ENCODE measurements at regions not wholly inside any gene's neighbourhood (a gene's known extent, or its start where the extent isn't known, plus 50 kb on each side); places are given as distances from the start of the nearest gene placed in this dataset.

DNA sequence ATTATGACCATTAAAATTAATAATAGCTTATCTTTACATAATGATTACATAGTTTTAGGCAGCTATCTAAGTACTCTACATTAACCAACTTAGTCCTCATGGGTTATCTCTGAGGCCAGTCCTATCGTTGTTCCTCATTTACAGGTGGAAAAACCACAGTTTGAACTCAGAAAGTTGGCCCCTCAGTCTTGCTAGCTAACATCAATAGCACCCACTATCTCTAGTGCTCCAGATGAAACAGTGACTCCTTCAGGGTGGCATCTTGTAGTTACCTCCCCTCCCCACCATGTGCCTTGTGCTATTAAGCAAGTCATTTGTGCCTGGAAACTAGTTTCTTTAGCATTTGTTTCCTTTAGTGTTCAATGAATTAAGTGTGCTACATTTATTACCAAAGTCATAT, 1086.7 kb downstream of the EFNB2 start:
- H3K4me1 Mint-ChIP-seq = no peaks in the 10 kb centered on the region
- no peak overlapping the region for H3K4me3 Mint-ChIP-seq
- H3K27me3 Mint-ChIP-seq = no peaks in the 10 kb centered on the region
- ATAC-seq (replicated peaks; ENCODE audit: extremely low read depth, poor library complexity, severe bottlenecking) = no peak
- H3K36me3 Mint-ChIP-seq (ENCODE audit: insufficient read depth) = peaks cover 2% of the 10 kb centered on the region
- H3K27ac Mint-ChIP-seq (ENCODE audit: low read depth) = no peak overlapping the region
- H3K9me3 Mint-ChIP-seq = peaks cover 8% of the 10 kb centered on the region
- DNase-seq (ENCODE audit: low spot score in 2 of 2) = no peak

DNA sequence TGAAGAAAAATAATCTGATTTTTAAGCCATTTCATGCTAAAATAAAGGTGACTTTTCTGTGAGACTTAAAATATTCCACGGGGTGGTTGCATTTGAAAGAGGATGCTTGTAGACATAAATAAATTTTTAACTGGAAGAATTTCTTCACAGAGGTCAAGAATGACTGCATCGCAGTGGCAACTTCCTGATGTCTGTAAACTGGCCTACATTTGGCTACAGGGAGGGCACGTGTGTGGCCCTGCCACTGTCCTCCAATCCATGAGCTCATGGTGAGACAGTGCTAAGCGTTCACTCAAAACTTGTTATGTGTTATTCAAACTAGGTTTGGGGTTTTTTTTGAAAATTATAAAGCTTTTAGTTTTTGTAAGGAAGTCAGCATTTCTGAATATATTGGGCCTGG, 1089.3 kb downstream of the EFNB2 start:
- ATAC-seq (replicated peaks; ENCODE audit: extremely low read depth, poor library complexity, severe bottlenecking) (no peak), DNase-seq (ENCODE audit: low spot score in 2 of 2) (no peak)
- Mint-ChIP-seq H3K4me3 (no peak overlapping the region), H3K9me3 (no peaks in the 10 kb centered on the region), H3K36me3 (ENCODE audit: insufficient read depth) (peaks cover 2% of the 10 kb centered on the region), H3K27me3 (no peaks in the 10 kb centered on the region), H3K27ac (ENCODE audit: low read depth) (no peak overlapping the region), H3K4me1 (no peaks in the 10 kb centered on the region)

DNA sequence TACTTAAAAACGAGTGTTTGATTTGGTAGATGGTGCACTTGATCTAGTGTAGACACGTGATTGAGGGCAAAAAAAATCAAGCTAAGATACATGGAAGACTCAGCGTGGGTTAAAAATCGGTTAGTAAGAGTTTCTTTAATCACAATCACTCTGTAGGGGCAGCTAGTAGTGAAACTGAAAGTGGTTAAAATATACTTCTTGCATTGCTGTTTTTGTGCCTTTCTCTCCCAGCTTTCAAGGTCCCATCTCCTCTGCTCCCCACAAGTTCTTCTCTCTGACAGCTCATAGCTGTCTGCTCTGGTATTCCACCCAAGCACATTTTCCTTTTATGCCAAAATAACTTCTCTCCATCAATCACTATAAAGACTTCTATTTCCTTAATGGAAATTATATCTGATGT, 1089.7 kb downstream of the EFNB2 start:
- H3K4me3 Mint-ChIP-seq = no peak overlapping the region
- H3K27me3 Mint-ChIP-seq = no peaks in the 10 kb centered on the region
- no peaks in the 10 kb centered on the region for H3K4me1 Mint-ChIP-seq

GRCh38 chr13:105442949-105443699, 1092.3 kb downstream of the EFNB2 start:
- Mint-ChIP-seq H3K4me3 (no peak overlapping the region), H3K27ac (ENCODE audit: low read depth) (no peak overlapping the region), H3K9me3 (no peaks in the 10 kb centered on the region), H3K4me1 (no peaks in the 10 kb centered on the region), H3K27me3 (no peaks in the 10 kb centered on the region), H3K36me3 (ENCODE audit: insufficient read depth) (no peaks in the 10 kb centered on the region)
- ATAC-seq (replicated peaks; ENCODE audit: extremely low read depth, poor library complexity, severe bottlenecking) (no peak), DNase-seq (ENCODE audit: low spot score in 2 of 2) (no peak)

More for the DNA sequence above, 1089.7 kb downstream of the EFNB2 start:
- H3K27ac Mint-ChIP-seq (ENCODE audit: low read depth) = no peak overlapping the region
- H3K9me3 Mint-ChIP-seq = no peaks in the 10 kb centered on the region
- no peak for DNase-seq (ENCODE audit: low spot score in 2 of 2)
- no peak for ATAC-seq (replicated peaks; ENCODE audit: extremely low read depth, poor library complexity, severe bottlenecking)
- H3K36me3 Mint-ChIP-seq (ENCODE audit: insufficient read depth) = peaks cover 2% of the 10 kb centered on the region

DNA sequence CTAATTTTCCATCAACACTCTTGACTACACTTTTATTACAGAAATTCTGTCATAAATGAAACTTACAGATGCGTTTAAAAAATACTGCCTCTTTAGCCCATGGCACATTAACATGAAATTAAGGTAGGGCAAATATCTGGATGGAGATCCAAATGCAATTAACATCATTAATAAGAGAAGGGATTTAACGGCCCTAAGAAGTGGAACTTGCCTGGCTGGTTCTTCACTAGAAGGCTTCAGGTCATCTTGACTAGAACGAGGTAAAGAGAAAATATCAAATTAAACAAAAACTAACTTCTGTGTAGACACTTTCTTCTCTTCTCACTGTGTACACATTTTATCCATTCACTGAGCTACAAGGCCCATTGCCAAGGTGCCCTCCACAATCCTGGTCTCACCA, 1093.4 kb downstream of the EFNB2 start:
- H3K27ac Mint-ChIP-seq (ENCODE audit: low read depth) = no peak overlapping the region
- DNase-seq (ENCODE audit: low spot score in 2 of 2) (no peak), ATAC-seq (replicated peaks; ENCODE audit: extremely low read depth, poor library complexity, severe bottlenecking) (no peak)
- H3K9me3 Mint-ChIP-seq = no peaks in the 10 kb centered on the region
- no peaks in the 10 kb centered on the region for H3K4me1 Mint-ChIP-seq
- no peaks in the 10 kb centered on the region for H3K36me3 Mint-ChIP-seq (ENCODE audit: insufficient read depth)
- no peak overlapping the region for H3K4me3 Mint-ChIP-seq
- no peaks in the 10 kb centered on the region for H3K27me3 Mint-ChIP-seq

- no peaks in the 10 kb centered on the region for H3K4me1 Mint-ChIP-seq
- no peaks in the 10 kb centered on the region for H3K27me3 Mint-ChIP-seq
- H3K9me3 Mint-ChIP-seq = no peaks in the 10 kb centered on the region
- no peak for DNase-seq (ENCODE audit: low spot score in 2 of 2)
- no peaks in the 10 kb centered on the region for H3K36me3 Mint-ChIP-seq (ENCODE audit: insufficient read depth)
- no peak for ATAC-seq (replicated peaks; ENCODE audit: extremely low read depth, poor library complexity, severe bottlenecking)
- H3K27ac Mint-ChIP-seq (ENCODE audit: low read depth) = no peak overlapping the region
- no peak overlapping the region for H3K4me3 Mint-ChIP-seq
Measured at GRCh38 chr13:105441051-105441750, 1094.3 kb downstream of the EFNB2 start.

DNA sequence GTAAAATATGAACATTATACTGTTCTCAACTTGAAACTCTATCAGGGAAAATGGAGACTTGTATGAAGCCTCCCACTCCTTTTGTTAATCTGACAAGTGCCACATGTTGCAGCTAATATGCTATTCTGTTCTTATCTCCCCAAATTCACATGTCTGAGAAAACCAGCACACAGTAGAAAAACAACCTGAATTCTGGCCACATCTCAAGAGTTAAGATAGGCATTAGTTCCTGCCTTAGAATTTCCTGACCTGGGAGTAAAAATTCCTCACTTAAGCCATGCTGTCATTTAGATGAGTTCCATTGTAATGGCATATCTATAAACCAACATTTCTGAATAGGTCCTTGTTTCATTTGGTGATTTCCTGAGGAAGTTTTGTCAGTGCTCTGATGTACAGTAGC, 1098.5 kb downstream of the EFNB2 start:
- ATAC-seq (replicated peaks; ENCODE audit: extremely low read depth, poor library complexity, severe bottlenecking) (no peak), DNase-seq (ENCODE audit: low spot score in 2 of 2) (no peak)
- Mint-ChIP-seq H3K27ac (ENCODE audit: low read depth) (no peak overlapping the region), H3K4me3 (no peak overlapping the region), H3K27me3 (no peaks in the 10 kb centered on the region), H3K9me3 (peaks cover 6% of the 10 kb centered on the region), H3K4me1 (no peaks in the 10 kb centered on the region), H3K36me3 (ENCODE audit: insufficient read depth) (no peaks in the 10 kb centered on the region)

GRCh38 chr13:105432438-105432837, 1103.0 kb downstream of the EFNB2 start:
- DNase-seq (ENCODE audit: low spot score in 2 of 2) (no peak), ATAC-seq (replicated peaks; ENCODE audit: extremely low read depth, poor library complexity, severe bottlenecking) (no peak)
- Mint-ChIP-seq H3K27me3 (no peaks in the 10 kb centered on the region), H3K9me3 (peaks cover 6% of the 10 kb centered on the region), H3K4me1 (no peaks in the 10 kb centered on the region), H3K36me3 (ENCODE audit: insufficient read depth) (no peaks in the 10 kb centered on the region), H3K4me3 (no peak overlapping the region), H3K27ac (ENCODE audit: low read depth) (no peak overlapping the region)

DNA sequence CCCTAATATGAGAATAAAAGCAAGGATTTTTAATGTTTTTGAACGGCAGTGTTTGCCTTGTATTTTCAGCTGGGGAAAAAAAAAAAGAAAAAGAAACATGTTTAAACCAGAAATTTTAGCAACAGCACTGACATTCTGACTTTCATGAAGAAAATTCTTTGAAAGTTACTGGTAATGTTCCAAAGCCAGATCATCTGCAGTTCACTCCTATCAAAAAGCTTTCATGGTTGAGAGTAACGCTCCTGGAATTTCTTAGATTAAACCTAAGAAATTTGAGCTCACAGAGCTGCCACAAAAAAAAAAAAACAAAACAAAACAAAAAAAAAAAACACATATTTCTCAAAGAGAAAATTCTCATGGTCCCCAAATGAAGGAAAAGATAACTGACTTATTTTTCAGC, 1106.7 kb downstream of the EFNB2 start:
- no peak overlapping the region for H3K4me3 Mint-ChIP-seq
- no peaks in the 10 kb centered on the region for H3K4me1 Mint-ChIP-seq
- ATAC-seq (replicated peaks; ENCODE audit: extremely low read depth, poor library complexity, severe bottlenecking) (no peak), DNase-seq (ENCODE audit: low spot score in 2 of 2) (no peak)
- H3K9me3 Mint-ChIP-seq = no peaks in the 10 kb centered on the region
- H3K27me3 Mint-ChIP-seq = no peaks in the 10 kb centered on the region
- no peak overlapping the region for H3K27ac Mint-ChIP-seq (ENCODE audit: low read depth)
- no peaks in the 10 kb centered on the region for H3K36me3 Mint-ChIP-seq (ENCODE audit: insufficient read depth)

DNA sequence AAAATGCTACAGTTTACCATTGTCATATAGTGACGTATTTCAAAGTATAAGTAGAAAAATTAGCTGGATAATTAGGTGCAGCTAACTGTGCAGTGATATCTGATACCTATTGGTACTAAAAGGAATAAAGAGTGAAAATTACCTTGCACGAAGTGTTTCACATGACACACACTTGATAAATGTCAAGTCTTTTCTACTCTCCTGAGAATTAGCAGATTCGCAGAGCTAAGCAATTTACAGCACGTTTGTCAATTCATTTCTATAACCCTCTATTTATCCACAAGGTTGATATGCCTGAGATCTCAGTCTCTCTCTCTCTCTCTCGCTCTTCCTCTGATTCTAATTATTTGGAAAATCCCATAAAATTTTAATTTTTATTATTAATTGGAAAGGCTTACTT, 1109.0 kb downstream of the EFNB2 start:
- no peaks in the 10 kb centered on the region for H3K4me1 Mint-ChIP-seq
- H3K4me3 Mint-ChIP-seq = no peak overlapping the region
- ATAC-seq (replicated peaks; ENCODE audit: extremely low read depth, poor library complexity, severe bottlenecking) (no peak), DNase-seq (ENCODE audit: low spot score in 2 of 2) (no peak)
- H3K9me3 Mint-ChIP-seq = no peaks in the 10 kb centered on the region
- H3K27me3 Mint-ChIP-seq = no peaks in the 10 kb centered on the region
- H3K27ac Mint-ChIP-seq (ENCODE audit: low read depth) = no peak overlapping the region
- H3K36me3 Mint-ChIP-seq (ENCODE audit: insufficient read depth) = no peaks in the 10 kb centered on the region

DNA sequence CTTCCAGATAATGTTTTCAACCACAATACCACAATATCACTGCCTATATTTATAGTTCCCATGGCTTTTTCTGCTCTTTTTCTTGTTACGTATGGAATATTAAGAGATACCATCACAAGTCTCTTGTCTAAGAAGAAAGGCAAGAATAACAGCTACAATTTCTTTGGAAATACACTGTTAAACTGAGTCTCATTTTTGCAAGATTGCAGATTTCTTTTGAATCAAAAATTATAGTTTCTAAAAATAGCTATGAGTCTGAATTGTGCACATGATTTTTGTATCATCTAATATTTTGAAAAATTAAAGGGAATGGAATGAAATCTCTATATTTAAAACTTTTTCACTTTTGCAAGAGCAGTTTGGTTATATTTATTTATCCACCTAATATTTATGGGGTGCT, 1120.8 kb downstream of the EFNB2 start:
- Mint-ChIP-seq H3K36me3 (ENCODE audit: insufficient read depth) (no peaks in the 10 kb centered on the region), H3K27me3 (no peaks in the 10 kb centered on the region), H3K9me3 (peaks cover 19% of the 10 kb centered on the region), H3K4me3 (no peak overlapping the region), H3K27ac (ENCODE audit: low read depth) (no peak overlapping the region), H3K4me1 (no peaks in the 10 kb centered on the region)
- ATAC-seq (replicated peaks; ENCODE audit: extremely low read depth, poor library complexity, severe bottlenecking) = no peak
- DNase-seq (ENCODE audit: low spot score in 2 of 2) = no peak

GRCh38 chr13:105412171-105412570, 1123.3 kb downstream of the EFNB2 start:
- ATAC-seq (replicated peaks; ENCODE audit: extremely low read depth, poor library complexity, severe bottlenecking) = no peak
- H3K27ac Mint-ChIP-seq (ENCODE audit: low read depth) = no peak overlapping the region

DNA sequence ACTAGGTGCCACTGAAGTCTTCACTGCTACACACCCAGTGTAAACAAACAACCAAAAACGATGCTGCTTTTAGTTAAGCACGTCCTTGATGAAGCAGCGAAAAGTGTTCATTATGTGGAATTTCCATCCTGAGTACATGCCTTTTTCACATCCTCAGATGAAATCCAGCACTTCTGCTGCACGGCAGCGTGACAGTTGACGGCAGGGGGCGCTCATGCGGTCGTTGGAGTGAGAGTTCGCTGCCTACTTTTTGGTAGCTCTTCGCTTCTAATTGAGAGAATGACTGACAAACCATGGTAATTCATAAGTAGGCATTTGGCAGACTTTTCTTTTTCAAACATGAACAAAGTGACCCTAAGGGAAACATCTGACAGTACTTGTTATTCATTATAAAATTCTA, 1124.9 kb downstream of the EFNB2 start:
- no peak overlapping the region for H3K4me3 Mint-ChIP-seq
- H3K36me3 Mint-ChIP-seq (ENCODE audit: insufficient read depth) = no peaks in the 10 kb centered on the region
- H3K9me3 Mint-ChIP-seq = peaks cover 10% of the 10 kb centered on the region
- no peak for DNase-seq (ENCODE audit: low spot score in 2 of 2)
- no peak overlapping the region for H3K27ac Mint-ChIP-seq (ENCODE audit: low read depth)
- H3K27me3 Mint-ChIP-seq = no peaks in the 10 kb centered on the region
- no peak for ATAC-seq (replicated peaks; ENCODE audit: extremely low read depth, poor library complexity, severe bottlenecking)
- no peaks in the 10 kb centered on the region for H3K4me1 Mint-ChIP-seq

More at GRCh38 chr13:105412171-105412570, 1123.3 kb downstream of the EFNB2 start:
- H3K36me3 Mint-ChIP-seq (ENCODE audit: insufficient read depth) = no peaks in the 10 kb centered on the region
- H3K4me3 Mint-ChIP-seq = no peak overlapping the region
- H3K27me3 Mint-ChIP-seq = no peaks in the 10 kb centered on the region
- DNase-seq (ENCODE audit: low spot score in 2 of 2) = no peak
- H3K9me3 Mint-ChIP-seq = peaks cover 12% of the 10 kb centered on the region
- H3K4me1 Mint-ChIP-seq = no peaks in the 10 kb centered on the region

All from central memory CD8-positive, alpha-beta T cell (primary cell).